Lower lobe of right lung (tissue), 2 donors: ENCODE measurements at regions not wholly inside any gene's neighbourhood (a gene's known extent, or its start where the extent isn't known, plus 50 kb on each side); places are given as distances from the start of the nearest gene placed in this dataset.

ENCODE experiments used
- ATAC-seq, 2 donors: fragments of 200-7000 bp; cut with Tn5 transposase; one replicate each; pipeline ENCODE4 v1.9.1; 2020 to 2022; ENCODE audit warnings: mild to moderate bottlenecking in 2 of 2, moderate library complexity in 2 of 2
- DNase-seq: peaks from one replicate; pipeline ENCODE4 v3.0.0-alpha.2; 2020
- H3K27ac ChIP-seq: fragments of 200-600 bp; one replicate; pipeline ENCODE4 v1.8.0; 2022
- H3K27me3 ChIP-seq: fragments of 200-600 bp; one replicate; pipeline ENCODE4 v1.8.0; 2022; ENCODE audit warnings: low read depth
- H3K36me3 ChIP-seq: fragments of 200-600 bp; one replicate; pipeline ENCODE4 v1.8.0; 2022; ENCODE audit warnings: mild to moderate bottlenecking
- H3K4me1 ChIP-seq: fragments of 200-600 bp; one replicate; pipeline ENCODE4 v1.8.0; 2022
- H3K4me3 ChIP-seq: fragments of 200-600 bp; one replicate; pipeline ENCODE4 v1.8.0; 2022; ENCODE audit warnings: mild to moderate bottlenecking
- H3K9me3 ChIP-seq: fragments of 200-600 bp; one replicate; pipeline ENCODE4 v1.8.0; 2022
- CTCF ChIP-seq: fragments of 200-600 bp; IDR thresholded peaks from one replicate; pipeline ENCODE4 v1.8.0; 2022; ENCODE audit warnings: antibody characterized with exemption, mild to moderate bottlenecking
- intact Hi-C: fragments of 100-400 bp; cut with DNase I; formaldehyde crosslinking; loops from one replicate; pipeline ENCODE4 v1.11.0; 2022
- donor health status: DM: no; HTN: yes; CAD: no; lungs with severe emphysema.

DNA sequence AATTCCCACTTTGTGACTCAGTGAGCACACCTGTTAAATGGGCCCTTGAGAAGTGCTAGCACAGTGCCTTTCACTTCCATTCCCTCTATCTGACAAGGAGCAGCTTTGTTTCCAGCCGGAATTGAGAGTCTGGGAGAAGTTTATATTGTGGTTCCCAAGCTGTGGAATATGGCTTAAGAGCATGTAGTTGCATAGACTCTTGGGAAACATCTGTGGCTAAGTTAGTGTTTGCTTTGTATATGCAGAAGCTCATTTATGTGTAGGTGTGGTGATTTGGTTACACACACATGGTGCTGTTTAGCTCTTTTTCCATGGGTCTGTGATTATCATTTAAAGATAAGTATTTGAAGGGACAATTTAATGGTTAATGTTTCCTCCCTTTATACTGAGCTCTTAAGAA, 110.5 kb upstream of the HMHB1 start:
- no peaks in the 10 kb centered on the region for H3K4me1 ChIP-seq
- no peak for ATAC-seq
- H3K4me3 ChIP-seq: no peak overlapping the region
- intact Hi-C loops: no loop called here
- H3K9me3 ChIP-seq: no peaks in the 10 kb centered on the region
- no peak for TF ChIP-seq CTCF
- DNase-seq: no peak
- no peak overlapping the region for H3K27ac ChIP-seq
- no peaks in the 10 kb centered on the region for H3K27me3 ChIP-seq
- no peaks in the 10 kb centered on the region for H3K36me3 ChIP-seq

DNA sequence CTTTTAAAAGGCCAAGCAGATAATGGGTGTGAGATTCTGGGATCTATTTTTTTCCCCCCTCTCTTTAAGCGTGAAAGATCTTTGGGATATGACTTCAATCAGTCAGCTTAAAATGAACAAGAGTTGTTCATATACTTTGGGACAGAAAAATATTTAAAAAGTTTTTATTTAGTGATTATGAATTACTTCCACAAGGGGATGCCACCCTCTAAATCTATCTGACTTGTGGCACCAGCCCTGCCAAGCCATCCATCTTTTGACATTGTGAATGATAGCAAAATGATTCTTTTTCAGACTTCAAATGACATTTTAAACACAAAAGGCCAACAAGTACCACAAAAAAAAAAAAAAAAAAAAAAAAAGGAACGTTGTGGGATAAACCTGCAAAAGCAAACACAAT, 111.0 kb upstream of the HMHB1 start:
- no peak for TF ChIP-seq CTCF

GRCh38 chr5:143699121-143699520, 112.8 kb upstream of the HMHB1 start:
- DNase-seq: no peak
- no peak overlapping the region for H3K4me3 ChIP-seq
- no peak for ATAC-seq
- no peaks in the 10 kb centered on the region for H3K27me3 ChIP-seq
- no peak overlapping the region for H3K27ac ChIP-seq
- H3K36me3 ChIP-seq: no peaks in the 10 kb centered on the region
- no peaks in the 10 kb centered on the region for H3K4me1 ChIP-seq
- H3K9me3 ChIP-seq: no peaks in the 10 kb centered on the region
- no peak for TF ChIP-seq CTCF
- intact Hi-C loops: no loop called here

More for the DNA sequence above, 111.0 kb upstream of the HMHB1 start:
- Histone ChIP-seq H3K4me1 (no peaks in the 10 kb centered on the region), H3K27ac (no peak overlapping the region), H3K36me3 (no peaks in the 10 kb centered on the region), H3K9me3 (no peaks in the 10 kb centered on the region), H3K27me3 (no peaks in the 10 kb centered on the region), H3K4me3 (no peak overlapping the region)
- intact Hi-C loops: no loop called here
- no peak for DNase-seq
- no peak for ATAC-seq

GRCh38 chr5:143698574-143698973, 113.4 kb upstream of the HMHB1 start:
- DNase-seq: no peak
- no peak for TF ChIP-seq CTCF
- H3K4me3 ChIP-seq: no peak overlapping the region
- H3K4me1 ChIP-seq: no peaks in the 10 kb centered on the region
- no peaks in the 10 kb centered on the region for H3K36me3 ChIP-seq
- no peaks in the 10 kb centered on the region for H3K27me3 ChIP-seq
- H3K27ac ChIP-seq: no peak overlapping the region
- ATAC-seq: no peak
- intact Hi-C loops: no loop called here
- H3K9me3 ChIP-seq: no peaks in the 10 kb centered on the region

- no peak overlapping the region for H3K27ac ChIP-seq
- no peak for TF ChIP-seq CTCF
These were observed 115.0 kb upstream of the HMHB1 start for GRCh38 chr5:143696921-143697320.

GRCh38 chr5:143695941-143696340, 116.0 kb upstream of the HMHB1 start:
- Histone ChIP-seq H3K36me3 (no peaks in the 10 kb centered on the region), H3K27ac (no peak overlapping the region), H3K9me3 (no peaks in the 10 kb centered on the region), H3K27me3 (no peaks in the 10 kb centered on the region), H3K4me3 (no peak overlapping the region), H3K4me1 (no peaks in the 10 kb centered on the region)
- DNase-seq (no peak), ATAC-seq (no peak)
- no peak for TF ChIP-seq CTCF
- intact Hi-C loops: no loop called here

More at GRCh38 chr5:143696921-143697320, 115.0 kb upstream of the HMHB1 start:
- H3K4me3 ChIP-seq: no peak overlapping the region
- H3K9me3 ChIP-seq: no peaks in the 10 kb centered on the region
- H3K4me1 ChIP-seq: no peaks in the 10 kb centered on the region
- no peaks in the 10 kb centered on the region for H3K36me3 ChIP-seq
- no peaks in the 10 kb centered on the region for H3K27me3 ChIP-seq
- no peak for ATAC-seq
- intact Hi-C loops: no loop called here
- DNase-seq: no peak
